ENCODE measurements at regions not wholly inside any gene's neighbourhood (a gene's known extent, or its start where the extent isn't known, plus 50 kb on each side); places are given as distances from the start of the nearest gene placed in this dataset.

DNA sequence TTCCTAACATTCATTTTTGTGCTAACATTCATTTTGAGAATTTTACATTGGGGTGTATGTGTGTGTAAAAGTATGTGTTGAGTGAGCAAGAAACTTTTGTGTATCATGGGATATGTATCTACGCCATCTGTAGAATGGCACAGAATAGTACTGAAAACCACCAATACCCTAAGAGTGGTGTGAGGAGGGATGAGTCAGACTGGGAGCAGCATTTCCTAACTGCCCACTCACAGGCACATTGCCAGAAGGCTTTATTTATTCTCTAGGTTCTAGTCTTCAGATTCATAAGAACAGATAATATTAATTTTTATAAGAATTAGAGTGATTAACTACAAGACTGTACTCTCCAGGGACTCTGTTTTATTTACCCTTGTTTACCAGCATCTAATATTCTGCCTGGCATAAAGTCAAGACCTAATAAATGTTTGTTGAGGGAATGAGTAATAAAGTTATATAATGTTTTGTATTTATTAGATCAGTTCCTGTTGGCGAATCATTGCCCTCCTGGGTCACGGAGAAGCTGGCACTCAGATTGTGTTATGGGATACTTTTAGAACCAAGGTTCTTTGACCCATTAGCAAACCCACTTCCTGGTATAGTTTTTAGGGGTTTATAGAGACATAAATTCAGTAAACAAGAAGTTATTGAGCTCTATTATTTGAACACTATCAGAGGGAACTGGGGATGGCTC is 159.1 kb upstream of the PPP2R2B start:
- DNase-seq = no peak

DNA sequence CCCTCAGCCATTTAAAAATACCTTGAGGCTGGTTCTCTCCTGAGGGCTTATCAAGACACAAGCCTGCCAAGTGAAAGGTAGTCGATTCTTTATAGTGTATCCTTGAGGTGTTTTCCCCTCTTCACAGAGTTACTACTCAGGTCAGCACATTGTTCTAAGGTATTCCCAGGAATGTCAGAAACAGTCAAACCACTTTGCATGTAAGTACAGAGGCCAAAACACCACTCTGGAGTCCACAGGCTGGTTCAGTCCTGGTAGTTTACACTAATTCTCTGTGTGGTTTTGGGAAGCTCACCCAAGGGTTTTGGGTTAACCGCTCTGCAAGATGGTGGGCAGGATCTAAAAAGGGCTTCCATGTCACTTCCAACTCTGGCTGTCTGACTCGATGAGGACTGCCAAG is 162.3 kb upstream of the PPP2R2B start:
- DNase-seq = no peak

DNA sequence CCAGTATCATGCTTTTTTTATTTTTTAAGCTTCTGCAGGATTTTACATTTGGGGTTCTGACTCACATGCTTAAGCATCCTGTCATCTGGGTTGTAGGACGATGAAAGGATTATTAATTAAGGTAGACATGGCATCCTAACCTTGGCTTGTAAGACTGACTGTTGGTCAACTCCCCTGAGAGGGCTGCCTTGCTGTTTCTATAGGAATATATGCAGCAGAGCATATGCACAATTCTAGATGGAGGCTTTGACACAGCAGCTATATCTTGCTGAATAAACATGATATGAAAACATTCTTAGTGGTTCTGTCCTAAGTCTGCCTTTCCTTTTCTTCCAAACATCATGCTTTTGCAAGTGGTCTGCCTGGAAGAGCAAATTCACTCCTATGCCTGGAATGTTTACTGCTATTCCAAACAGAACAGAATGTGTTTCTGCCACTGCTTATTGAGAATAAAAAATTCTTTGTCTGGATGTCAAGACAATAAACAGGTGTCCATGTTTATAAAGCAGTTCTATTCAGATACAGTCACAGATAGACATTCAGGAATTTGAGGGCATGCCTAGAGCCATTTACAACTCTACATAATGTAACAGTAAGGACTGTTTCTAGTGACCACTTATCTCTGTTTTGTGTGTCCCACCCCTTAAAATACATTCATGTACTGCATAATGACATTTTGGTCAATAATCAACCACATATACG is 166.2 kb upstream of the PPP2R2B start:
- DNase-seq = no peak

DNA sequence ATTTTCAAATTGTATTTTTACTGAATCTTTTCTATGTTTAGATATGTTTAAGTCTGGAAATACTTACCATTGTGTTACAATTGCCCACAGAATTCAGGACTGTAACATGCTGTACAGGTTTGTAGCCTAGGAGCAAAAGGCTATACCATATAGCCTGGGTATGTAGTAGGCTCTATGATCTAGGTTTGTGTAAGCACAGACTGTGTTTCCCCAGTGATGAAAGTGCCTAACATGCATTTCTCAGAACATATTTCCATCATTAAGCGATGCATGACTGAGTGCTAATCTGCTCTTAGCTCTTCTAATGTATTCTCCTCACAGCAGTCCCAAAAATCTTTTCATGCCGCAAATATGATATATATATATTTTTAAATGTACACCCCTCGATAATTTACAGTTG is 166.7 kb upstream of the PPP2R2B start:
- DNase-seq = no peak

DNA sequence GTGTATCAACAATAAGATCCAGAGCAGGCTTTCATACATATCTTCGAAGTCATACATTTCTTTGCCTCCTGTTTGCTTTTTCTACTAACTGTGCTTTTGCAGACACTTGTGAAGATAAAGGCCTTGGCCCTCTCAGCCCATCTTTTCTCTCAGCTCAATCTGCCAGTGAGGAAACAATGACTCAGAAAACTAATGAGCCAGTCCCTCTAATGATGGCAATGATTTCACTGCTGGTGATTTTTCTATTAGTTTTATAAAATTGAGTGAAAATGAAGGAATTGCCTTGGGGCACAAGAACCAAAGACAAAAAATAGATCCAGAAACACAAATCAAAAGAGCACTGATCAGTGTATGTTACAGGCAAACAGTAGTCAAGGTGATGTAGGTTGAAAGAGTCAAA is 167.7 kb upstream of the PPP2R2B start:
- no peak for DNase-seq

DNA sequence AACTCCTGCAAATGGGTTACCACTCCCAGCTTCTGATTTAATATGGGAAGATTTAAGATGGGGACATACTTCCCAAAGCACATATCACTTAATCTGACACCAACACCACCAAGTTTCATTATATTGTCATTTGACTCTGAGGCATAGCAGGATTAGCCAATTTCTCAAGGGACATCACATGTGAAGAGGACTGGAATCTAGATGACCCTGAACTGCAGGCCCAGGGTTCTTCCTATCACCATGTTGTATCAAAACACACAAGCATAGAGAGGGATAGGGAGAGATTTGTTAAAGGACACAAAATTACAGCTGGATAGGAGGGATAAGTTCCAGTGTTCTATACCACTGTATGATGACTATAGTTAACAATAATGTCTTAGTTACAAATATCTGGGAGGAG is 168.3 kb upstream of the PPP2R2B start:
- DNase-seq = no peak

DNA sequence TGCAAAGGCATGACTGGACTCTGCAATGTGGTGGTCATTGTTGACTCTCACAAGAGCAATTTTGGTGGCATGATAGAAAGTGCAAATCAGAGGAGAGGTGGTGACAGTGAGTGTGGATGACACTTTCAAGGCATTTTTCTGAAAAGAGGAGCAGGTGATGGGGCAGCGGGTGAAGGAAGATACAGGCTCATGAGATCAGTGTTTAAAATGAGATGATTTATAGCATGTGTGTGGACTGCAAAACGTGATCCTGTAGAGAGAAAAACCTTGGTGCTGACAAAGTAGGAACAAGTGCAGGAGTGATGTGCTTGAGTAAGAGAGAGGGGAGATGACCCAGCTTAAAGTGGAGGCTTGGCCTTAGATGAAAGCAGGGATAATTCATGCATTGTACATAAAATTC is 171.2 kb upstream of the PPP2R2B start:
- no peak for DNase-seq

DNA sequence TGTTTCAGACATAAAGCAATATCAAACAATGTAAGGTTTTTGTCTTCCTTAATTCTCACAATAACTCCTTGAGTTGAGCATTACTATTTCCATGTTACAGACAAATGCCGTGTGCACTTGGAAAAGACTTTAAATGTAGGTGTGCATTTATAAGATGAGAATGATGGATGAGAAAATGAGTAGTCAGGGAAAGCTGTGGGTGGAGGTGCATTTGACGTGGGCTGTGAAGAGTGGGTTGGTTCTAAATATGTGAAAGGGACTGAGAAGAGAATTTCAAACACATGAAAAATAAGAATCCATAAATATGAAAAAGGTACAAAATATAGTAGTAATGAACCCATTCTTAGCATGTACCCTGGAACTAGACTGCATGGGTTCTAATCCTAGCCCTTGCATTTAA is 171.6 kb upstream of the PPP2R2B start:
- no peak for DNase-seq

DNA sequence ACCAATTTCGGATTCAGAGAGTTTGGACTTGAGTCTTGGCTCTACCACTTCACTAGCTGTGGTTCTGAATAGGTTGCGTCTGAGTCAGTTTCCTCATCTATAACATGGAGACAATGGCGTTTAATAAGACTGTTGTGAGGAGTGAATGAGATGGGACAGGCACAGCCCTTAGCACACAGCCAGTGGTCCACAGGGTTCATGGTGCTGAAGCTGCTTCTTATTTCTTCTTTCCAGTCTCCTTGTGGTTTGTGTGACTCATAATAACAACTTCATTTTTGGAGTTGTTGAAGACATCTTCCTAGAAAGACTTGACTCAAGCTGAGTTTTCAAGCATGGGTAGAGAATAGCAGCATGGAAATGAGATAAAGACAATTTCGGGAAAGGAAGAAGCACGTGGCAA is 172.6 kb upstream of the PPP2R2B start:
- no peak for DNase-seq

DNA sequence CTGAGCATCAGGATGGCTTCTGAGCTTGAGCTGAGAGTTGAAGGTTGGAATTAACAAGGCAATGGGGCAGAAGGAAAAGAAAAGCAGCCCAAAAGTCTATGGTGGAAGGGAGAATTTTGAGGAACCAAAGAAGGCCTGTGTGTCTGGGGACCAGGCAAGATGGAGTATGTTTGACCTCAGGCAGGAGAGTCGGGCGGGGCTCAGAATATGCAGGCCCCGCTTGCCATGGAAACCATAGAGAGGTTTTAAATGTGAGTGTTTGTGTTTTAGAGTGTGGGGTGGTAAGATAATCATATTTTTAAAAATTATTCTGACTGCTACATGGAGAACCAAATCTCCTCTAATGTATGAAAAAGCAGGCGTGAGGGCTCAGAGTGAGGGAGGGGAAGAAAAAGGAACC is 174.0 kb upstream of the PPP2R2B start:
- no peak for DNase-seq

DNA sequence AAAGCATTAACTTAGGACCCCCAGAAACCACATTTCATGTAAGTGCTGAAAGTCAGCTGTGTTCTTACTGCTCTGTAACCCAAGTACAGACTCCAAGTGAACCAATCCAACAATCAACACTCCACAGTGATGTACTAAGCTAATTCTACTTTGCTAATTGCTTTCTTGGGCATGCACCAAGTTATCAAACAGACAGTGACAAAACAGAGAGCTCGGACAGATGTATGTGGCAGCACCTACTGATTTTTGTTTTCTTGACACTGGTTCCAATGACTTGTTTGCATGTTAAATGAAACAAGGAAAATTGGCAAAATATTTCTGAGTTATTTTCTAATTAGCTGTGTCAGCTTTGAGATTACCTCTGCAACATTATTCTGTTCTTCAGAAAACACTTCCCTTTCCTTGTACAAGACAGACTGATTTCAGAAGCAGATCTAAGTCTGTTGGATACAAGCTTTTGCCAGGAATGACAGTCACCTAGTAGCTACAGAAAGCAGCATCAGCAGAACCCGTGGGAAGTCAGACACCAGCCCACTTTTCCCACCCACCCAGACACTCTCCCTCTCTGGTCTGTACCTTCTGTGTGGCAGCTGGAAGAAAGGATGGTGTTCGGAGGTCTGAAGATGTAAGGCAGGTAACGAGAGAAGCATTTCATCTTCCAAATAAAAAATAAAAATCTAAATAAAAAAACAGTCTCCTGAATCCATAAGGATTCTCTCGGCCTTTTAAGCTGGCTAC is 176.7 kb upstream of the PPP2R2B start:
- no peak for DNase-seq

DNA sequence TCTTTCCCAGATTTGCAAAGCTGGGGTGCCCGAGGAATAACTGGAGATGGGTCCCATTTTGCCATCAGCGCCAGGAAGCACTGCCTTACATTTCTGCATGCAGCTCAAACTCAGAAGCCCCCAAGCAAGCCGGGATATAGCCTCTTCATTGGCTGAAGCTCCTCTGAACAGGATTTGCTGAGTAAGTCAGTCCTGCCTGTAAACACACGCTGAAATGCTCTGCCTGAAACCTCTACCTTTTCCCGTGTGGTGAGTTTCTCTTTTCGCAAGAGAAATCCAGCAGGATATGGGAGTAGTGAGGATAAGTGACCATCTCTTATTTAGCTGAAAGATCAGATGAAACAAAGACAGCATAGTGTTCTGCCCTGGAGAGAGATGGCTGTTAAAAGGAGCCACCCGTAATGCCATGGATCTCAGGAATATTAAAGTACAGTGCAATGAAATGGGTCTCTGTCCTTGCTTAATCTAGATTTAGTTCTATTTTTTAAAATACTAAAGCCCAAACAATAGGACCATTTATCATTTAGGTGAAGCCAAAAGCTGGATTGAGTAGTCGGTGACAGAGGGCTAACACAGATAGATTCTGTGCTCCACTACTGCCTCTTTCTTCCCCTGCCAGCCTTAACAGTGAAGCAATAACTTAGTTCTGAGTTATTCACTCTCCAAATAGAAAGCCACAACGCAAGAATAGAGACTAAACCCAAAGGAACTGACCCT is 177.5 kb upstream of the PPP2R2B start:
- no peak for DNase-seq

DNA sequence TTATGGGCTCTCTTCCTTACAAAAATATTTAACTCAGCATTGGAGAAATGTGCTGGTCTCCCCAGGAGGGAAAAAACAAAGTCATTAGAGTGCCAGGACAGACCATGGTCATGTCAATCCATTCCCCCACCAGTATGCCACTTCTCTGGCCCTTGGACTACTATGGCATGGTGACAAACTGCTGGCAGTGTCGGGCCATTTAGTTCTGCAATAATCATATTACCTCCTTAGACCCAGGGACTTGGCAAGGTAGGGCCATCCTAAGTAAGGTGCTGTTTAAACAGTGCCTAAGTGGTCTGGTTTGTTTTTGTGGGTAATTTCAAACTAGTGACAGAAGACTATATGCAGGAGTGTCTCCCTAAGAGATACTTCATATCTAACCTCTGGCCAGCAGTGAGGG is 177.8 kb upstream of the STK32A start:
- DNase-seq = no peak

DNA sequence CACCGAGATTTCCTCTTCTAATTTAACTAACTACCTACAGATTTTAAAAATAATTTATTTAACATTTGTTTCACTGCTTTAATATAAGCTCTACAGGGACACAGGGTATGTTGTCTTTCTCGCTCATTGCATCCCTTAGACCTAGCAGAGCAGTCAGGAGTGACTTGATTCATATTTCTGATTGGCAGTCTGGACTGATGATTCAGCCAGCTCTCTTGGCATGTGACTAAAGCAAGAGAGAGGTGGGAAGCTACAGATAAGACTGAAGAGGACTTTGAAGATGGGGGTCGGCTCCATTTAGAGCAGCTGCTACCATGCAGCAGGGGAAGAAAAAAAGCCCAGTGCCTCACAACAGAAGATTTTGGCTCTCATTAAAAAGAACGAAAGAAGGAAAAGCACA is 173.4 kb upstream of the STK32A start:
- DNase-seq = no peak

DNA sequence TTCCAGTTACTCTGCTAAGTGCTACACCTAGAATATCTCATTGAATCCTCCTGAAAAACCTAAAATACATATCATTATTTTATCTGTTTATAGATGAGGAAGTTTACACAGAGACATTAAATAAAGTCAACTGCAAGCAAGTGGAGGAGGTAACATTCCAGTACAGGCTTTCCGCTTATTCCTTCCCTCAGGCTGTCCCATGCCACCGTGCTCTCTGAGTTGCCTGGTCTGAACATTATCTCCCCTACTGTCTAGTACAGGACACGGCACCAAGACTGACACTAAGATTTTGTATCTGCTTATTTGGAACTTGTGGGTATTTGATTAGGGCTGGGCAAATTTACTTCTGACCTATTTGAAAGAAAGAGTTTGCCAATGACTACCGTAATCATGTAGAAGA is 172.4 kb upstream of the STK32A start:
- no peak for DNase-seq

DNA sequence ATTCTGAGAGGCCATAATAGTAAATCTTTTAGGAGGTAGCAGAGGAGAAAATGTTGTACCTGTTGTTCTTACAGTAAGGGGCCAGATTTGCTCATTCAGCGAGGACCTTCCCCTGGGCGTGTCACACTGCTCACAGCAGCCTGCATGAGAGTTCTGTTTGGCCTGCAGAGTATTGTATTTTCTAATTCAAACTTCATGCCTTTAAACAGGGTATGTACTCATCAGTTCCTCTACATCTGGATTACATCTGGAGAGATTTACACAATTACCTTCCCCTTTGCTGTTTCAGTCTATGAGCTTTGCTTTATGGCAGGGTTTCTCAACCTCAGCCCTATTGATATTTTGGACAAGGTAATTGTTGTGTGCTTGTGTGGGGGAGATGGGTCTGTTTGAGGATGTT is 170.9 kb upstream of the STK32A start:
- no peak for DNase-seq

DNA sequence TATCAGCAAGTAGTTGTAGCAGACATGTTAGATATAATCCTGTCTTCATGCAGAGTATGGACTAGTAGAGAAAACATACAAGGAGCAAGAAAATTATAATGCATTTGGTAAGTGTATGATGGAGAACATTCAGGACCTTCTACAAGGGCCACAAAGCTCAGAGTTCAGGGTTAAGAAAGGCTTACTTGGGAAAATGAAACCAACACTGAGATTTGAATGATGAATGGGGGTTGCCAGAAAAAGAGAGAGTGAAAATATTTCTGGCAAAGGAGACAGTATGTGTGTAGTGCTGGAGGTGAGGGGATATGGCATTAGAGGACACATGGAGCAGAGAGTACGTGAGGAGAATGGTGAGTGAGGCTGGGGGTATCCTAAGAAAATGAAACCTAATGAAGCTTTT is 169.8 kb upstream of the STK32A start:
- DNase-seq = no peak

DNA sequence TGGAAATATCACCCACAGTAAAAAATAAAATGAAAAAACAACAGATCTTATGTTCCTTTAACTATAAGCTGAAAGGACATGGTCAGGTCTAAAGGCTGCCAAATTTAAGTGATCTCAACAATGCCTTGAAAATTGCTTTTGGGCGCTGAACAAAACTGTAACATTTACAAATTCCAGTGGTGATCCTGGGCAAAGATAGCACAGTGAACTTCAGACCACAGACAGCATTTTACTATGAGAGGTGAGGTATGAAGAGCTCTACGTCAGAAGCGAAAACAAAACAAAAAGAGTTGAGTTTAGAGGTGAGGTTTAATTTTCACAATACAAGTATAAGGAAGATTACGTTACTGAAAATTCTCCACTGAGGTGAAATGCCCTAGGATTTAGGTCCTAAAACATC is 165.8 kb upstream of the STK32A start:
- DNase-seq = no peak

DNA sequence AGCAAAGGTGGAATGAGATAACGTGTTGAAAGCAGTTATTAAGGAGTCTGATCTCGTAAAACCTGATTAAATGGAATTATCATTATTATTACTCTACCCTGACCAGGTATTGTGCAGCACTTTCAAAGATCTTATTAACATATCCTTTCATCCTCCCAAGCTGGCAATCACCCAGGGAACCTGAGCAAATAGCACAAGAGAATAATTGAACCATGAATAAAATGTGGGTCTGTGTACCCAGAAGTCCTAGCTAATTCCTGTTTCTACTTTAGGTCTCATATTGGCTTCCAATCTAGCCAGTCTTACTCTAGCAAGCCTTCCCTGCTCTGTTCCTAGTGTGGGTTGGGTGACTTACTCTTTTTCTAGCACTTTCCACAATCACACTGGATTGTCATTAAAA is 162.2 kb upstream of the STK32A start:
- no peak for DNase-seq

DNA sequence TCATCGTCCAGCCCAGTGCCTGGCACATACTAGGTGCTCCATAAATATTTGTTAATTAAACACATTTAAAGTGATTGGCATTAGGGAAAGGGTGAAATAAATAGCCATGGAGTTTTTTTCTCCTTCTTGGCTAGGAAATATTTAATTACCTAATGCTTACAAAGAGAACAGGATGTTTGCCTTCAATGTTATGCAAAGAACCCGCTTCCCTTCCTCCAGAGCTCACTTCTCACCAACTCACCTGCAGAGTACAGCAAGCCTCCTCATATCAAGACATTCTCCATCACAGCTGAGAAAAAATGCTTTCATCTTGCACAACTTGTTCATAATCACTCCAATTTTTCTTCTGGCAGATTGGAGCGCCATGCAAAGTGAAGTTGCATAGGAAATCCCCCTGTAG is 161.7 kb upstream of the STK32A start:
- DNase-seq = no peak

DNA sequence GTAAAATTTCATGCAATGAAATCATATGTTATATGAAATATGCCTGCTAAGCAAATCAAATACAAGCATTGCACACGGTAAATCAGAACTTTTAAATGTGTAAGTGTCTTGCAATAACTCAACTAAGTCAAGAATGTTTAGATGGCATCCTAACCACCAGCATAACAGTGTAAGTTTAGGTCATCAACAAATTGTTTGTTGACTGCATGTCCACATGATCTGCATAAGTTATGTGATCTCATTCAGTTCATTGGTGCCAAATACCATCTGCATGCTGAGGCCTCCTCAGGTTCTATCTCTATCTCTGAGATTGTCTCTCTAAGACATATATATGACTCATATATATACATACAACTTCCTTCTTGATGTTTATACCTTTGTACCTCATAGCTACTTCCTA is 159.6 kb upstream of the STK32A start:
- no peak for DNase-seq

DNA sequence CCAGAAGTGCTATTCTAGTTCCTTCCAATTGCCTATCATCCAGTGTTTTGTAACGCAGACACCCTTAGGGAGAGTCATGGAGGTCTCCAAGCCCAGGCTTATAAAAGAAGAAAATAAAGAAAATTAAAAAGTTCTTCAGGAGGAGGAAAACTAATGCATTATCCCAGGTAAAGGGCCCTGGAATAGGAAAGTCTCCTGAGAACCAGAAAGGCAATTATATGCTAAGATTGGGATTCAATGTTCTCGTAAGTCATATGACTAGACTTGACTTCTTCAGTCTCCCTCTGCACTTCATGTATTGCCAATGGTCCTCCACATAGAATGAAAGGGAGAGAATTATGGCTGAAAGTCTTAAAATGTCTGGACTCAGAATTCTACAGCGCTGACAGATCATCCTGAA is 154.4 kb upstream of the STK32A start:
- no peak for DNase-seq

DNA sequence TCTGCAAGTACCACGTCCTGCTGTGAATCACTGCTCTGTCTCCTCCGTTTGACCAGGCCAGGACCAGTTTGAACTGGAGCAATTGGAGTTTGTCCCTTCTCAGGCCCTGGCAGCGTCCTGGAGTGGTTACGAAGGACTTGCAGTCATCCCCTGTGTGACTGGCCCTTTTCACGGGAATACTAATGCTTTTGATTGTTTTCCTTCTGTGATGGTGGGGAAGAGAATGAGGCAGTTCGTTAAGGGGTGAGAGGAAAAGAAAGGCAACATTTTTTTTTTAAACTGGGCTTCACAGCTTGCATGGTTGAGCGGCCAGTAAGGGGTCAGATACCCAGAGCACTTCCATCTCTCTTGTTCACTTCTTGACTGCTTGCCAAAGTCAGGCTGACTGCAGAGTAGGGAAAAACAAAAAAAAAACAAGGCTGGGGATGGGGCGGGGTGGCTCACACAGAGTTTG is 153.5 kb upstream of the STK32A start:
- DNase-seq = no peak

DNA sequence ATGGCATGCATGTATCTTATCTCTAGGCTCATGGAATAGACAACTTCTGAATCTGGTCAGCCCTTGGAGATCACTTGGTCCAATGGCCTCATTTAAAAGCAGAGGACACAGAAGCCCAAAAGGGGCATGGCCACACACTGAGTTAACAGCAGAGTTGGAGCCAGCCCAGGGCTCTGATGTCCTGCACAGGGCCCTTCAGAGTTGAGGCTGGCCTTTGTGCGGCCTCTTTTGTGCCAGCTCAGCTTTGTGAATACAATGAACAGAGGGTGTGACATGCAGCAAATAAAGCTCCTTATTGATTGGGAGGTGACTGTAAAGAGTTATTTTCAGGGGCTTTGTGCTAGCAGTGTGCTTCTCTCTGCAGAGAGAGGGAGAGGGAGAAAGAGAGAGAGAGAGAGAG is 150.1 kb upstream of the STK32A start:
- DNase-seq = no peak
